Neural crest cell (in vitro differentiated cells): ENCODE measurements at regions not wholly inside any gene's neighbourhood (a gene's known extent, or its start where the extent isn't known, plus 50 kb on each side); places are given as distances from the start of the nearest gene placed in this dataset.

Experiments
- DNase-seq: peaks from one replicate; pipeline ENCODE4 v3.0.0; 2021; ENCODE audit warnings: low read depth, mixed read lengths, low spot score
- H3K27ac Mint-ChIP-seq: one replicate; pipeline ENCODE4 v1.8.0; 2021; ENCODE audit warnings: mild to moderate bottlenecking, mixed read lengths; ENCODE audit not compliant: unreplicated experiment
- H3K27me3 Mint-ChIP-seq: 2 replicates; pipeline ENCODE4 v1.8.0; 2021; ENCODE audit warnings: low read depth, mild to moderate bottlenecking, mixed read lengths
- H3K36me3 Mint-ChIP-seq: 2 replicates; pipeline ENCODE4 v1.8.0; 2021; ENCODE audit warnings: low read depth, mild to moderate bottlenecking, mixed read lengths
- H3K4me1 Mint-ChIP-seq: 2 replicates; pipeline ENCODE4 v1.8.0; 2021; ENCODE audit warnings: mixed read lengths
- H3K4me3 Mint-ChIP-seq: one replicate; pipeline ENCODE4 v1.8.0; 2021; ENCODE audit warnings: mild to moderate bottlenecking, mixed read lengths
- H3K9me3 Mint-ChIP-seq: 2 replicates; pipeline ENCODE4 v1.8.0; 2021; ENCODE audit warnings: mixed read lengths
- CTCF ChIP-seq: fragments of 200-600 bp; sonication (generic); conservative IDR thresholded peaks from 2 replicates; pipeline ENCODE4 v1.5.0; 2021; ENCODE audit warnings: antibody characterized with exemption, mild to moderate bottlenecking

GRCh38 chr1:30120245-30121000 is 603.0 kb downstream of the MATN1 start:
- no peak for TF ChIP-seq CTCF
- no peaks in the 10 kb centered on the region for H3K4me1 Mint-ChIP-seq
- no peak overlapping the region for H3K27ac Mint-ChIP-seq
- no peak for DNase-seq
- H3K4me3 Mint-ChIP-seq: no peak overlapping the region
- H3K36me3 Mint-ChIP-seq: no peaks in the 10 kb centered on the region
- peaks cover 2% of the 10 kb centered on the region for H3K27me3 Mint-ChIP-seq
- H3K9me3 Mint-ChIP-seq: no peaks in the 10 kb centered on the region

- Mint-ChIP-seq H3K27me3 (peaks cover 2% of the 10 kb centered on the region), H3K27ac (no peak overlapping the region), H3K9me3 (no peaks in the 10 kb centered on the region), H3K4me1 (no peaks in the 10 kb centered on the region), H3K4me3 (no peak overlapping the region), H3K36me3 (no peaks in the 10 kb centered on the region)
- no peak for DNase-seq
- no peak for TF ChIP-seq CTCF
Measured at GRCh38 chr1:30117685-30118084, 605.7 kb downstream of the MATN1 start.

- peak; percentile 73 for TF ChIP-seq CTCF
- H3K4me3 Mint-ChIP-seq: no peak overlapping the region
- DNase-seq: peak; percentile 62
Measured at GRCh38 chr1:30111431-30111830, 612.0 kb downstream of the MATN1 start.

GRCh38 chr1:30110846-30111245 is 612.5 kb downstream of the MATN1 start:
- Mint-ChIP-seq H3K27me3 (peaks cover 56% of the 10 kb centered on the region), H3K4me3 (no peak overlapping the region), H3K4me1 (peaks cover 9% of the 10 kb centered on the region), H3K36me3 (no peaks in the 10 kb centered on the region), H3K27ac (no peak overlapping the region), H3K9me3 (no peaks in the 10 kb centered on the region)
- no peak for DNase-seq
- no peak for TF ChIP-seq CTCF

More at GRCh38 chr1:30111431-30111830, 612.0 kb downstream of the MATN1 start:
- Mint-ChIP-seq H3K4me1 (peaks cover 9% of the 10 kb centered on the region), H3K36me3 (no peaks in the 10 kb centered on the region), H3K27ac (no peak overlapping the region), H3K27me3 (peaks cover 52% of the 10 kb centered on the region), H3K9me3 (no peaks in the 10 kb centered on the region)

- no peak for DNase-seq
- H3K4me3 Mint-ChIP-seq: no peak overlapping the region
- no peak for TF ChIP-seq CTCF
- H3K27me3 Mint-ChIP-seq: peaks cover 61% of the 10 kb centered on the region
- H3K27ac Mint-ChIP-seq: no peak overlapping the region
- H3K9me3 Mint-ChIP-seq: no peaks in the 10 kb centered on the region
- no peaks in the 10 kb centered on the region for H3K36me3 Mint-ChIP-seq
- peaks cover 9% of the 10 kb centered on the region for H3K4me1 Mint-ChIP-seq
Measured at GRCh38 chr1:30109853-30110252, 613.5 kb downstream of the MATN1 start.
